Panc1 (cell line): ENCODE measurements at regions not wholly inside any gene's neighbourhood (a gene's known extent, or its start where the extent isn't known, plus 50 kb on each side); places are given as distances from the start of the nearest gene placed in this dataset.

ENCODE experiments used
- POLR2AphosphoS5 ChIP-seq: IDR thresholded peaks from 2 replicates; pipeline ENCODE4 v1.6.1; 2012; ENCODE audit warnings: mild to moderate bottlenecking, low read depth, low read length, moderate library complexity
- TCF7L2 ChIP-seq: IDR thresholded peaks from 2 replicates; pipeline ENCODE4 v1.6.1; 2011; ENCODE audit warnings: mild to moderate bottlenecking, low read depth, low read length, inconsistent platforms
- TF ChIP-seq, protein P1 (sequence below): fragments of 450-650 bp; IDR thresholded peaks from 2 replicates; pipeline ENCODE4 v1.5.1; 2017; ENCODE audit warnings: mild to moderate bottlenecking

GRCh38 chr3:145798007-145798406, 363.0 kb downstream of the PLOD2 start:
- TF ChIP-seq TCF7L2: no peak
- TF ChIP-seq, protein P1, sequence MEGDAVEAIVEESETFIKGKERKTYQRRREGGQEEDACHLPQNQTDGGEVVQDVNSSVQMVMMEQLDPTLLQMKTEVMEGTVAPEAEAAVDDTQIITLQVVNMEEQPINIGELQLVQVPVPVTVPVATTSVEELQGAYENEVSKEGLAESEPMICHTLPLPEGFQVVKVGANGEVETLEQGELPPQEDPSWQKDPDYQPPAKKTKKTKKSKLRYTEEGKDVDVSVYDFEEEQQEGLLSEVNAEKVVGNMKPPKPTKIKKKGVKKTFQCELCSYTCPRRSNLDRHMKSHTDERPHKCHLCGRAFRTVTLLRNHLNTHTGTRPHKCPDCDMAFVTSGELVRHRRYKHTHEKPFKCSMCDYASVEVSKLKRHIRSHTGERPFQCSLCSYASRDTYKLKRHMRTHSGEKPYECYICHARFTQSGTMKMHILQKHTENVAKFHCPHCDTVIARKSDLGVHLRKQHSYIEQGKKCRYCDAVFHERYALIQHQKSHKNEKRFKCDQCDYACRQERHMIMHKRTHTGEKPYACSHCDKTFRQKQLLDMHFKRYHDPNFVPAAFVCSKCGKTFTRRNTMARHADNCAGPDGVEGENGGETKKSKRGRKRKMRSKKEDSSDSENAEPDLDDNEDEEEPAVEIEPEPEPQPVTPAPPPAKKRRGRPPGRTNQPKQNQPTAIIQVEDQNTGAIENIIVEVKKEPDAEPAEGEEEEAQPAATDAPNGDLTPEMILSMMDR: no peak
- TF ChIP-seq POLR2AphosphoS5: no peak
